A172 (cell line): ENCODE measurements at regions not wholly inside any gene's neighbourhood (a gene's known extent, or its start where the extent isn't known, plus 50 kb on each side); places are given as distances from the start of the nearest gene placed in this dataset.
"Not testable (repeated sequence)": the region's sequence is repeated elsewhere in the genome, so short reads cannot be mapped to it uniquely, and the experiment has no call there.

Experiments used
- DNase-seq: peaks from one replicate; pipeline ENCODE4 v3.0.0-alpha.2; 2015; ENCODE audit warnings: low spot score

DNA sequence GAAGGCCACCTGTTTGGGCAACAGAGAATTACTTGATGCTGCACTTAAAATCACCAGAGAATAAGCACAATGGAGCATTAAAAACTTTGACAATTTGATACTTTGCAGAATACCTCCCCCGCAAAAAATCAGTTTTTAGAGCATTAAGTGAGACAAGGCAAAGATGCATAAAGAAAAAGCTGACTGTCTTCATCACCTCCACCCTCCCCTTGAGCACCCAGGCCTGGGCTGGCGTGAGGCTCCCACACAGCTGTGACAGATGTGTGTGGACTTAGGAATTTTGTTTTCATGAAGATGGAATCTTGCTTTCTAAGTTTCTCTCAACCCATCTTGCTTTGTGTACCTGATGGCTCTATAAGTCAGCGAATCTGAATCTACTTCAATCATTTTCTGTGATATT lies 242.2 kb downstream of the EMX2 start:
- no peak for DNase-seq

DNA sequence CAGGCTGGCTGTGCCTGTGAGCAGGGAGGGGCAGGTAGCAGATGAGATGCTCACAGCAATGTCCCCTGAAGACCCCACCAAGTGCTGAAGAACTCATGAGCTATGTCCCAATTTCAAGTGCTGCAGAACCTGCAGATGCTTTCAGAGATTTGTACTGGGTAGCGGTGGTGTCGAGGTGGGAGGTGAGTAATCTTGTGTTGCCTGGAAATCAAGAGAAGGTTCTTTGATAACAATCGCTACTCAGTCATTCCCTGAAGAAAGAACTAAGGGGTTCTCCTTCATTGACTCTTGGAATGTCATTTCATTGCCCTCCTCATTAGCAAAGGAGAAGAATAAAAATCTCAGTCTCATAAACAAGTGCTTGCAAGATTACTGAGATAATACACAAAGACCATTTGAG lies 246.4 kb downstream of the EMX2 start:
- no peak for DNase-seq

DNA sequence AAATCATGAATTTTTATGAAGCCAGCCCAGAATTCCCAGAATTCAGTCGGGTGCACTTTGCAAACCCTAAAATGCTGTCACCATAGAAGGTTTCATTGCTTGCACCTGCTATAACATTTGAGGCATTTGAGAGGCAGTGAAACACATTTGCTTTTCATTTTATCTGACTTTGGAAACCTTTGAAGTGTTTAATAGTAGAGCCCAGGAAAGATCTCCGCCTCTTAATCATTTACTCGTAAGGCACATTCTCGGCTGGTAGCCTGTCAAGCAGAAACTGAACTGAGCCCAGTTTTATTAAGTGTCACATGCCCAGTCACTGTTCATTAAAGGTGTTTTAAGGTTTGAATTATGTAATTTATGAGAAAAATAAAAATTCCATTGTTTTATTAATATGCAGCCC lies 247.6 kb downstream of the EMX2 start:
- no peak for DNase-seq

DNA sequence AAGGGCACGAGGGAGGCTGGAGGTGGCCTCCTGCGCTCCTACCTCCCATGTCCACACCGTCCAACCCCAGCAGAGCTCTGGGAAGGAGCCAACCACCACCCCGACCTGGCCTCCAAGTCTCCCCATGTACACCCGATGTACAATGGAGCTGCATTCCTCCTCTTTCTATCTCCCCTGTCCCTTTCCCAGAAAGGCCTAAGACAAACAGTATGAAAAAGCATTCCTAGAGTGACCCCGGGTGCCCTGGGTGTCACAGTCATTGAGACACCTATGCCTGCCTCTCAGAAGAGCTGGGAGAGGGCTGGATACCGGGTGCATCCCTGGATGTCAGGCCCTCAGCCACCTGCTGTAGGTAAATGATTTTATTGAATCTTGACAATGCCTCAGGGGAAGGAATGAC lies 248.1 kb downstream of the EMX2 start:
- no peak for DNase-seq

DNA sequence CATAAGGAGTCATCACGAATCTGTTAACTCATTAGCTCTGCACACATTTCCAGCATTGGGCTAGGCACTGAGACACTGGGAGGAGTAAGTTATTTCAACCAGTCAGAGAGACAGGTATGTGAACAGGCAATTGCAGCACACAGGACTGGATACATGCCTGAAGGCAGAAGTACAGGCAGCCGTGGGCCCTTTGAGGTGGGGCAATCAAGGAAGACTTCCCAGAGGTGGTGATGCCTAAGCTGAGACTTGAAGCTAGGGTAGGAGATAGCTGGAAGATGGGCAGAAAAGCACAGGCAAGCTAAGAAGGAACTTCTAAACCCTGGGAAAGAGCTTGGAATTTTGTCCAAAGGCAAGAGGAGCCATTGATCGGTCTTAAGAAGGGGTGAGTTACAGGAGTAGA lies 249.7 kb downstream of the EMX2 start:
- DNase-seq: no peak

DNA sequence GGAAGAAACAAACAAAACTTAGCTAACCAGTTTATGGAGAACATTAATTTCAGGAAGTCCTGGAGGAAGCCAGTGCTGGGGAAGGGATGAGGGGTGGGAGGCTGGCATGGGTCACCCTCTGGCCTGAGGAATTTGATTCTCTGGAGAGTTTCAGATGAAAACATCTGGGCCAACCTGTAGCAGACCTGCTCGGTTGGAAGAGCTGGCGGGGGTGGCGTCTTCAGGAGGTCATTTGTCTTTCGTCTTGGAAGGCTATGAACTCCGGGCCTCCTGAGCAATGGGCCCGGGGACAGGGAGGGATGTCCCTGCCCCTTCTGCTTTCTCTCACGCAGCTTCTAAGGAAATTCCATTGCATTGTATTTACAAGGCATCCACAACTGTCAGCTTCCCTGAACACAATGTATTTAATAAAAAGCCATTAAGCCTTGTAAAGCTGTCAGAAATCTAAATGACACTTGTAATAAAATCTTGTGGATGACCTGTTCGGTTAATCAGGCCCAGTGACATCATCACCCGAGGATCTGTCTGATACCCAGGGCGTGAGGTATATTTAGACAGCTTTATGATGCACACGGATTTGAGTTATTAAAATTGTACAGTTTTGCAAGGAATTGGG lies 250.5 kb downstream of the RAB11FIP2 start:
- no peak for DNase-seq

DNA sequence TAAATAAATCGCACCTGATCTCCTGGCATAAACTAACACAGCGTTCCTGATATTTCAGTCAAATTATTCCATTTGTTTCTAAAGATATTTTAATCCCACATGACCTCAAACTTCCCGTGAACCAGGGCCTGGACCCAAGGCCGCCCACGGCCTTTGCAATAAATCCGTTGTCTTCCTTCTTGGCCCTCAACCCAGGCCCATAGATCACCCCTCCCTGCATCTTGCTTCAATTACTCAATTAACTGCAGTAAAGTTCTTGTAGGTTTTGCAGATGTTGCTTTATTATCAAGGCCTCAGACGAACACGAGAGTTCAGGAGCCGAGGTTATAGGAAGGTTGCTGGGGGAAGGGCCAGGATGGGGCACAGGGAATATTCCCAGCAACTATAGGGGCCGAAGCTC lies 249.4 kb downstream of the RAB11FIP2 start:
- no peak for DNase-seq

DNA sequence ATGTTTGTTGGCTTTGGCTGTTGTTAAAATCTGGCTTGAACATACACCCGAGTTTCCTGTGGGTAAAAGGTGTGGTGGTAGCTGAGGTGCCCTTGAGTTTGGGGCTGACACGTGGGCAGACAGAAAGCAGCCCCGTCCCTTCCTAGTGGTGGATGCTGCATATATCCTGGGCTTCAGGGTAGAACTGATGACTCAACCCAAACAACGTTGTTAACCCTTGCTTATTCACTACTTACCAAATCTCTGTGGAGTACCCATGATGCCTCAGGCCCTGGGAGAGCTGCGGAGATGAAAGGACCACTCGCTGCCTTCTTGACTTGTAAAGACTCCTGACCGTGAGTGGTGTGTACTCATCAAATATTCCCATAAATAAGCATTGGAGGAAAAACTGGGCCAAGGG lies 245.1 kb downstream of the RAB11FIP2 start:
- no peak for DNase-seq

DNA sequence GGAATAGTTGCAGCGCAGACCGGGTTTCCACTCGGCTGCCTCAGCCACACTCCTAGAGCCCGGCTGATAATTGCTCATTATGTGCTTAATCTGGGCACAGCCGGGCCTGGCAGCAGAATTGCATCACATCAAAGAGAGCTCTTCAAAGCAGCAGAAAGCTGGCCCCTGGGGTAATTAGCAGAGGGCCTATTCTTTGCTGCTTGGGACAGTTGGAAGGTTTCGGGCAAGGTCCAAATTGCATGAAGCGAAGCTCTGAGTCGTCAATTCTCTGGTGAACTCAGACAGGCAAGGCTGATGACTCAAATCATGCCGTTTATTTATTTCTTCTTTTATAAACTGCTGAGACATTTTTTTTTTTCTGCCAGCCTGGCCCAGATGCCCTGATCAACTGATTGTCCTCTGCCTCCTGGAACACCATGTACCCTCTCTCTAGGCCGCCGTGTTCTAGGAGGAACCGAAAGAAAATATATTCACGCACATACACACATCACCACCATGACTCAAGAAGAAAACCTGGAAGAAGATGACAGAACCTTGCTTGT lies 242.2 kb downstream of the RAB11FIP2 start:
- no peak for DNase-seq

DNA sequence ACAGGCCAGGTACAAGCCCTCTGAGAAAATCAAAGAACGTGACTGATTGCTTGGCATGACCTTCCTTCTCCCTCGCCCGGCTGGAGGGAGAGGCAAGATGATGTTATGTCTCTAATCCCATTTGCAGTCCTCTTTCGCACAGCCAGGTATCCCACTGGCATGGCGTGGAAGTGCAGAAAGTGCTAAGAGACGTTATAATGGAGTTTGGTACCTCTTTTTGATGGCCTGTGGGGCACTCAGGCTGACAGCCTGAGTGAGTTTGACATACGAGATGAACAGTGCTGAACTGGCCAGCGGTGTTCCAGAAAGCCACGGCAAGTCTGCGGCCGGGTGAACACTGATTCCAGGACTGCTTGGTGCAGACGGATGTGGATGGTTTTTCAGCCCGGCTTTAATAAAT lies 241.6 kb downstream of the RAB11FIP2 start:
- no peak for DNase-seq

DNA sequence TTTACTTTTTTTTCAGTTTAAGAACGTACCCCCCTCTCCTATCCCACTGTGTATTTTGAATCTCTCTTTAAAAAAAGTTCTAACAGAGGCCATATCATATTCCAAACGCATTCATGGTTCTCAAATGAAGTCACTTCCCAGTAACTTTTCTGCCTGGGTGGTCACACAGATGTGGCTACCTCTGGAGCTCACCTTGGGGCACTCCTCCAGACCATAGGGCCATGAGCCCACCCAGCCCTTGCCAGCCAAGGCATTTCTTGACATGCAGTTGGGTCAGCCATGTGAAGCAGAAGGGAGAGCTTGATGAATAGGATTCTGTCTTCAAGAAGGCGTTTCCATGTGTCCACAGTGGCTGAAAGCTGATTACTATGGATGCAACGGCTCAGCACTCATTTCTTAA lies 239.3 kb downstream of the RAB11FIP2 start:
- no peak for DNase-seq

DNA sequence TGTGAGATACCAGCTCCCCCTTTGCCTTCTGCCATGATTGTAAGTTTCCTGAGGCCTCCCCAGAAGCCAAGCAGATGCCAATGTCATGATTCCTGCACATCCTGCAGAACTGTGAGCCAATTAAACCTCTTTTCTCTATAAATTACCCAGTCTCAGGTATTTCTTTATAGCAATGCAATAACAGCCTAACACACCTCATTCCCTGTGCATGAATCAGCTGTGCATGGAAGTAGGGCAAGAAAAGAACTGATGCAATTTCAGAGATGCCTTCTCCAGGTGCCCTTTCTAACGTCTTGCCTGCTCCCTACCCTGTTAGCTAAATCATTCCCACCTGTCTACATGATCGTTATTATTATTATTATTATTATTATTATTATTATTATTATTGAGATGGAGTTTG lies 230.9 kb downstream of the RAB11FIP2 start:
- not testable (repeated sequence) for DNase-seq

DNA sequence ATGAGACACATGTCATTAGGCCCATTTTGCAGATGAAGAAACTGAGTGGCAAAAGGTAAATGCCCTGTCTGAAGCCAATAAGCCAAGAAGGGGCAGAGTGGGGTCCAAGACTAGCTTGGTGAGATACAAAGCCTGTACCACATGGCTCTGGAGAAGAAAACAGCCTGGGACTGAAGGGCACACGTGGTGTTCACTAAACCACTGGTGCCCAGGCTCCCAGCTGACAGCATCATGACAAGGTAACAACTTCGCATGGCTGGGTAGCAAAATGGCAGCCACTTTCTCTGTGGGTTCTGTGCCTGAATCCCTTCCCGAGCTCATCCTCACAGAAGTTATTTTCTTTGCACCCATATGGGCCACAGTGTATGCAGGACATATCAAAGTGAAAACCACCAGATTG lies 229.6 kb downstream of the RAB11FIP2 start:
- no peak for DNase-seq

DNA sequence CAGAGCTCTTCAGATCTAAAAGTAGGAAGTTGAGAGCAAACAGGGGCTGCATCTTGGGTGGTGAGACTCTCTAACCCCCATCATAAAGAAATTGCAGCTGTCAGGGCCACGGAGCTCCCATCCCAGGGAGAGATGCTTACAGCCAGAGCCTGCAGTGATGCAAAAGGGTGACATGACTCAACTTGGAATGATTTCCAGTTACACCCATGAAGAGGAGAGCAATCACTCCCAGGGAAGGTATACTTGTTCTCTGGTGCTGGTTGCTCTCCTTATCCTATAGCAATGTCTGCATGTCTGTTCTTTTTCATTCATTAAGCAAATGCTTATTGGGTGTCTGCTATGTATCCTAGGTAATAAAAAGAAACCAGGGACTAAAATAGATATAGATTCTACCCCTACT lies 228.0 kb downstream of the RAB11FIP2 start:
- DNase-seq: no peak

DNA sequence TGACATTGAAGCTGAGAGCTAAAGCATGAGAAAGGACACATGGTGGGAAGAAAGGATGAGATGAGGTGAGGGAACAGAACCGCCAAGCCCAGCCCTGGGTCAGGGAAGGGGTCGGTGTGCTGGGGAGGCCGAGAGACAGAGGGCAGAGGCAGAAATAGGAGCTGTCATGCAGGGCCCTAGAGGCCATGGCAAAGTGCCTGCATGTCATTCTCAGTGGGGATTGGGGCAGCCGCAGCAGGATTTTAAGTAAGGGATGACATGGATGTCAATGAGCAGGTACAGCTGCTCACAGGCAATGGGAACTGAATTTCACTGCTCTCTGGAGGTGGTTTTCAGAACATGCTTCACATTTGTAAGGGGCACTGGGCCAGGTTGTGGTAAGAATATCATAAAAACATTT lies 227.4 kb downstream of the RAB11FIP2 start:
- no peak for DNase-seq

DNA sequence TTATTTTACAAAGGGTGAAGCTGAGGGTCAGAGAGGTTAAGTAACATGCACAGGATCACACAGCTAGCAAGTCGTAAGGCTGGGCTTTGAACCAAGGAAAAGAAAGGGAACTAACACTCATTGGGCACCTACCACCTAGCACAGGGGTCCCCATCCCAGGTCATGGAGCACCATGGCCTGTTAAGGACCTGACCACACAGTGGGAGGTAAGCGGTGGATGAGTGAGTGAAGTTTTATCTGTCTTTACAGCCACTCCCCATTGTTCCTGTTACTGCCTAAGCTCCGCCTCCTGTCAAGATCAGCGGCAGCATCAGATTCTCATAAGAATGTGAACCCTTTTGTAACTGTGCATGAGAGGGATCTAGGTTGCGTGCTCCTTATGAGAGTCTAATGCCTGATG lies 222.8 kb downstream of the RAB11FIP2 start:
- DNase-seq: no peak

DNA sequence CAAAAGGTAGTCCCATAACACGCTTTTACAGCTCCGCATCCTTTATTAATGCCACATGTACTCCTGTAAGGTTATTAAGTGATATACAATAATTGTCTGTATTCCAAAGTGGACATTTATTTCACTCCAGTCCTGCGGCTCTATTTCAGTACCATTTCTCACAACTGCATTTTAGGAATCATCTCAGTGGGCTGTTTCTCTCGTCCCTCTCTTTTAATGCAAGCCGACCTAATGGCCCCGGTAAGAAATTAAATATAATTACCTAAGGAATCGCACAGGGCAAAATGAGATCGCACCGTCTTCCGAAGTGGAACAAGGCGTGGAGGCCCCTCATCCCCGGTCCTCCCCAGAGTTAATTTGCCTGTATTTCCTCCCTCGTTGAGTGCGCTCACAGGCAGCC lies 216.5 kb downstream of the RAB11FIP2 start:
- DNase-seq: no peak

DNA sequence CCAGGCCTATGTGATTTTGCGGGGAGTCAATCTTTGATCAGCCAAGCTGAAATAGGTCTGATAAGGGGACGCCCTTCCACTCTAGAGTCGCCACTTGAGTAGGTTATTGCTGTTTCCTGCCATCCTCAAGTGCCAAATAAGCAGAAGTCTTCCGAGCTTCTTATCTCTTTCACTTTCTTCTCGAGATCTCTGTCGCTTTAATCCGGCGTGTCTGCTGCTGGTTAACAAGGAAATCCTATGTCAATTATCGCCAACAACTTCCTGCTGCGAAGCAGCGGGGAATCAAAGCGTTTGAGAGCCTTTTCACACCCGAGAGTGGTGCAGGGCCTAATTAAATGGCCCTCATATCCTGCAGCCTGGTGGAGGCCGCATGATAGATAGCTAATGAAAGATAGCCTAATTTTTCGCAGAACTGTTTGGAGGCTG lies 215.9 kb downstream of the RAB11FIP2 start:
- DNase-seq: no peak

DNA sequence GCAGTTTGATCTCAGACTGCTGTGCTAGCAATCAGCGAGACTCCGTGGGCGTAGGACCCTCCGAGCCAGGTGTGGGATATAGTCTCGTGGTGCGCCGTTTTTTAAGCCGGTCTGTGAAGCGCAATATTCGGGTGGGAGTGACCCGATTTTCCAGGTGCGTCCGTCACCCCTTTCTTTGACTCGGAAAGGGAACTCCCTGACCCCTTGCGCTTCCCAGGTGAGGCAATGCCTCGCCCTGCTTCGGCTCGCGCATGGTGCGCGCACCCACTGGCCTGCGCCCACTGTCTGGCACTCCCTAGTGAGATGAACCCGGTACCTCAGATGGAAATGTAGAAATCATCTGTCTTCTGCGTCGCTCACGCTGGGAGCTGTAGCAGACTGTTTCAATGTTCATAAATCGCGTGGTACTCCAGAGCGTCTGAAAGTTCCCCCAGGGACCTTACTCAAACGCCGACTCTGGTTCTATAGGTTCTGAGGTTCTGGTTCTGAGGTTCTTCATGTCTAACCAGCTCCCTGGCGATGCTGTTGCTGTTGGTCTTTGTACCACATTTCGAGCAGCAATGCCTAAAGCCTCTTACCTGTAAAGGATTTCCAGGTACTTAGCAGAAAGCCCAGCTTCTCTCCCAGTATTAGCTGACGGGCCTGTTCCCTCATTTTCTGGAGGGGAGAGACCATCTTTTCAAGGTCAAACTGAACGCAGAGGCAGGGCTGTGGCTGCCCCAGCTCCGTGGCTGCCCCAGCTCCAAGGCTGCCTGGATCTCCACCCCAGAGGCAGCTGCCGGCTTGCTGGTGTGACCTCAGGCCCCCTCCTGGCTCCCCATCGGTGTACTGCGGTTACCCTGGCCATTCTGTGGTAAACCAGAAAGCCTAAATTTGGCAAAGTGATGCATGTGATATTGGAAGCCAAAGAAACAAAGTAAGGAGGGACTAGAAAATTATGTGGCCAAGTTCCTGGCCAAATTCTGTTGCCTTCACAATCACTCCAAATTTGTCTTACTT lies 207.9 kb downstream of the RAB11FIP2 start:
- not testable (repeated sequence) for DNase-seq

DNA sequence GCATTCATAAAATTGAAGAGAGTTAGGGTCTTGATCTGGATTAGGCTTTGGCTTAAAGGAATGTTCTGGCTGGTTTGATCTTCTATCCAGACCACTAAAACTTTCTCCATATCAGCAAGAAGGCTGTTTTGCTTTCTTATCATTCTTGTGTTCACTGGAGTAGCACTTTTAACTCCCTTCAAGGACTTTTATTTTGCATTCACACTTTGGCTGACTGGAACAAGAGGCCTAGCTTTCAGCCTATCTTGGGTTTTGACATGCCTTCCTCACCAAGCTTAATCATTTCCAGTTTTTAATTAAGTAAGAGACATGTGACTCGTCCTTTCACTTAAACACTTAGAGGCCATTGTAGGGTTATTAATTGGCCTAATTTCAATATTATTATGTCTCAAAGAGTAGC lies 190.3 kb downstream of the RAB11FIP2 start:
- DNase-seq: not testable (repeated sequence)

DNA sequence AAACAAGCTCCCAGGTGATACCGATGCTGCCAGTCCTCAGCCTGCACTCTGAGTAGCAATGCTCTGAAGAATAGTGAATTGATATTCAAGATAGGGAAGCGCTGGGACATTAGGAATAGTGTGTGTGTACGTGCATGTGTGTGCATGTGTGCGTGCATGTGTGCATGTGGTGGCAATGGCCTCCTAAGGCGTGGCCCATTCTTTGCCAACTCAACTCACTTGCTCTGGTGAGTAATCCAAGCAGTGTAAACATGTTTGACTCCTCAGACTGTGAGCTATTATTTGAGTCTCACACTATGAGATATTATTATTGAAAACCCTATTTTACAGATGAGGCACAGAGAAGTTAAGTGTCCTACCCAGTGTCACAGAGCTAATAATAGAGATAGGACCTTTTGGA lies 186.6 kb downstream of the RAB11FIP2 start:
- no peak for DNase-seq

DNA sequence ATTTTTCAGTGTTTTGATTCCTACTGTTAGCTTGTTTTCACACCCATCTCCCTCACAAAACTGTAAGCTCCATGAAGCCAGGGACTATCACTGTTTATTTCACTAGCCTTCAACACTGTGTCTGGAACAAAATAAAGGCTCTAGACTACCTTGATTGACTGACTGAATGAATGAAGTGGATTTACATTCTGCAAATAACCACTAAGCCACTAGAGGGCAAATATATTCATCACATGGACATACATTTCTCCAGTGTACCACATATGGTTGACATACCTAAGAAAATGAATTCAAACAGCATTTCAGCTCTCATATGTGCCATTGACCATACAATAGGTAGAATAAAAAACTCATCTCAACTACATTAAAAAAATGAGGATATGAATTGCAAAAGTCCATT lies 185.9 kb downstream of the RAB11FIP2 start:
- DNase-seq: no peak

DNA sequence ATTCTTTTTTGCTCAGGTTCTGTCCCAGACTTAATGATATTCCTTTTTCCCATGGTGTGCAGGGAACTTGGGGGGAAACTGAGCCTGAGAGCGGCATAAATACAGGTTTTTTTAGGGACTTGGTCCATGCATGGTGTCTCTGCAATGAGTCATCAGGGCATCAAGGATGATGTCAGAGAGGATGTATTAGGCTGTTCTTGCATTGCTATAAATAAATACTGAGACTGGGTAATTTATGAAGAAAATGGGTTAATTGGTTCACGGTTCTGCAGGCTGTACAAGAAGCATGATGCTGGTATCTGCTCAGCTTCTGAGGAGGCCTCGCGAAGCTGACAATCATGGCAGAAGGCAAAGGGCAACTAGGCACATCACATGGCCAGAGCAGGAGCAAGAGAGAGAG lies 185.4 kb downstream of the RAB11FIP2 start:
- no peak for DNase-seq
